Activated effector memory CD4-positive, alpha-beta T cell treated with Interleukin-2 at 50 U/mL for 16 hours (primary cell): ENCODE measurements at regions not wholly inside any gene's neighbourhood (a gene's known extent, or its start where the extent isn't known, plus 50 kb on each side); places are given as distances from the start of the nearest gene placed in this dataset.

Experiments
- DNase-seq: peaks from one replicate; pipeline ENCODE4 v3.0.0-alpha.2; 2020

- DNase-seq = no peak
These were observed 383.6 kb downstream of the GLRX3 start for GRCh38 chr10:130519791-130520190.

GRCh38 chr10:130531312-130531711, 395.1 kb downstream of the GLRX3 start:
- DNase-seq = no peak

DNA sequence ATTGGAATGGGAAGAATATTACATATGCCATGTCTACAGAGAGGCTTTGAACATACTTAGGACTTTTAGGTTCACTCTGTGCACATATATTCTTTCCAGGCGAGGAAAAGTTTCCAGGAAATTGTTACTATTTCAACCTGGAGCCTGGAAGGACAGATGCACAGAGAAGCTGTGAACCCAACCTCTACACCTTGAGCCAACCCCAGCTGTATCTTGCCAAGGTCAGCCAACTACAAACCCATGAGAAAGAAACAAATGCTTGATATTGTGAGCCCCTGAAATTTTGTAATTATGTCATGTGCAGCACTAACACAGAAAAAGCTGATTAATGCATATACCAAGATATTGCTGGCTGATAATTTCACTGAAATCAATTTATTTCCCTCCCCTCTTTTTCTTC, 404.9 kb downstream of the GLRX3 start:
- DNase-seq = no peak

- DNase-seq = no peak
These were observed 406.6 kb downstream of the GLRX3 start for GRCh38 chr10:130542761-130543160.

DNA sequence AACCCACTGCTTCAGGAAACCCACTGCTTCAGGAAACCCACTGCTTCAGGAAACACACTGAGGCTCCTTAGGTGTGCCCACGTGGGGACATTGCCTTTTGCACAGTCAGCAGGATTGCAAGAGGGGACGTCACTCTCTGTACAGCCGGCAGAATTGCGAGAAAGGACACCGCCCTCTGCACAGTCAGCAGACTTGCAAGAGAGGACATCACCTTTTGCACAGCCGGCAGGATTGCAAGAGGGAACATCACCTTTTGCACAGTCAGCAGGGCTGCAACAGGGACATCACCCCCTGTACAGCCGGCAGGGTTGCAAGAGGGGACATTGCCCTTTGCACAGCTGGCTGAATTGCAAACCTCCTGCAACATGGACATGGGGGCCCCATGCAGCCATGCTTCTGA, 407.6 kb downstream of the GLRX3 start:
- DNase-seq = no peak

GRCh38 chr10:130545122-130545521, 408.9 kb downstream of the GLRX3 start:
- no peak for DNase-seq

- DNase-seq = no peak
These were observed 409.5 kb downstream of the GLRX3 start for GRCh38 chr10:130545697-130546096.

DNA sequence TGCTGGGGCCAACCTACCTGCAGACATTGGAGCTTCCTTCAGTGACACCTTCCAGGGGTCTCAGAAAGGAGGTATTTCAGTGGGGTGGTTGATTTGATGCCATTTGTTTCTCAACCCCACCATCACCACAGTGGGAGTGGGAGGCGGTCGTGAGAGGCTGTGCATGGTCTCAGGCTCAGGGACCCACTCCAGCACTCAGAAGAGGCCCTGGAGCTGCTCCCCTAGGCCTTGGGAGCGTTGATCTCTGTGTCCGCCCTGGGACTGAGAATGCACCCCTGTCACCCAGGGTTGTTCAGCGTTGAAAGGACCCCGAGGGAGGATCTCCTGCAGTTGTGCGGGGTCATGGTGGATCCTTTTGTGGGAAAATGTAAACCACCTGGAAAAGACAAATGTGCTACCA, 410.6 kb downstream of the GLRX3 start:
- DNase-seq = no peak

GRCh38 chr10:130547368-130547767, 411.2 kb downstream of the GLRX3 start:
- no peak for DNase-seq

- DNase-seq = no peak
These were observed 414.9 kb downstream of the GLRX3 start for GRCh38 chr10:130550952-130551674.

GRCh38 chr10:130551676-130552075, 415.5 kb downstream of the GLRX3 start:
- no peak for DNase-seq

DNA sequence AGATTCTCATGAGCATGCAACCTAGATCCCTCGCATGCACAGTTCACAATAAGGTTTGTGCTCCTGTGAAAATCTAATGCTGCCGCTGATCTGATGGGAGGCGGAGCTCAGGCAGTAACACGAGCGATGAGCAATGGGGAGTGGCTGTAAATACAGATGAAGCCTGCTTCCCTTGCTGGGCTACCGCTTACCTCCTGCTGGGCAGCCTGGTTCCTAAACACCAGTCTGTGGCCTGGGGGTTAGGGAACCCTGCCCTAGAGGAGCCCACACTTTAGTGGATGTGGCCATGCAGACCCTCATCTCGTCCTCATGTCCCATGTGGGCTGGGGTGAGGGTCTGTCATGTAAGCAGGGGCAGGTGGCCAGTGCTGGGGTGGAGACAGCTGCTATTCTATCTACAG, 417.6 kb downstream of the GLRX3 start:
- no peak for DNase-seq

- no peak for DNase-seq
These were observed 418.7 kb downstream of the GLRX3 start for GRCh38 chr10:130554701-130555410.

DNA sequence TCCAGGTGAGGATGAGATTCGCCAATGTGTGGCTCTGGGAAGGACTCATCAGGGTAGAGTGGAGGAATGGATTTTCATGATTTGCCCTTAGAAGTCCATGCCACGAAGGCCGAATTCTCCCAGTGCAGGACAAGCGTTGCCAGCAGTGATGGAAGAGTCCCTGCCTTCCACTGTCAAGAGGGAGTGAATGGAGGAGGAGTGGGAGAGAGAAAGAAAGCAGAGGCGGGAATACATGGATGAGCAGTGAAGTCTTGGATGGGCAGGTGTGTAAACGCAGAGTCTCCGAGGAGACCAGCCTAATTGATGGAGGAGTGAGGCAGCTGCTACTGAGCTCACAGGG, 419.2 kb downstream of the GLRX3 start:
- no peak for DNase-seq

DNA sequence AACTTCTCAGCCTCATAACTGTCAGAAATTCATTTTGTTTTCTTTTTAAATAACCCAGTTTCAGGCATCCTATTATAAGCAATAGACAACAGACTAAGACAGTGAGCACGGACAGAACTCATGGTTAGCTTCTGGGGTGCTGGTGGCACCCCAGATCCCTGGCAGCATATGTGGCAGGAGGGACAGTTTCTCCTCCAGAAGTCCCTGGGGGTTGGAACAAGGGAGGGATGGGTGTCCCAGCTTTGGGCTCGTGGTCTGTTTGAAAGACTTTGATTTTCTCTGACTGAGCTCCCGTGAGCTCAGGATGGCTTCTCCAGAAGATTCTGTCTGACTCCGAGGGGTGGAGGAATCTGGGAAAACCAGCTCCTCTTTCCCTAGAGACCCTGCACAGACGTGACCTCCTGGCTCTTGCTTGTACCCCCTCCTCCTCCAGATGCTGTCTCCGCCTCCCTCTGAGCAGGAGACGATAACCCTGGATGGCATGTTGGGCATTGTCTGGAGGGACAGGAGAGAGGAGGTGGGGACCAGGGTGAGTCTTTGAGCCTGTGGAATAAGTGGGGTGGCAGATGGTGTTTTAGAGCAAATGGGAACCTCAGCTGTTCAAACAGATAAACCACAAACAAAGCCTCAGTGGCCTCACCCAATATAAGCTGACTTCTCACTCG, 421.1 kb downstream of the GLRX3 start:
- no peak for DNase-seq

GRCh38 chr10:130558746-130559546, 422.8 kb downstream of the GLRX3 start:
- no peak for DNase-seq

GRCh38 chr10:130559547-130559880, 423.3 kb downstream of the GLRX3 start:
- DNase-seq = no peak

- no peak for DNase-seq
These were observed 423.9 kb downstream of the GLRX3 start for GRCh38 chr10:130560116-130560515.

- no peak for DNase-seq
These were observed 424.4 kb downstream of the GLRX3 start for GRCh38 chr10:130560573-130560972.

DNA sequence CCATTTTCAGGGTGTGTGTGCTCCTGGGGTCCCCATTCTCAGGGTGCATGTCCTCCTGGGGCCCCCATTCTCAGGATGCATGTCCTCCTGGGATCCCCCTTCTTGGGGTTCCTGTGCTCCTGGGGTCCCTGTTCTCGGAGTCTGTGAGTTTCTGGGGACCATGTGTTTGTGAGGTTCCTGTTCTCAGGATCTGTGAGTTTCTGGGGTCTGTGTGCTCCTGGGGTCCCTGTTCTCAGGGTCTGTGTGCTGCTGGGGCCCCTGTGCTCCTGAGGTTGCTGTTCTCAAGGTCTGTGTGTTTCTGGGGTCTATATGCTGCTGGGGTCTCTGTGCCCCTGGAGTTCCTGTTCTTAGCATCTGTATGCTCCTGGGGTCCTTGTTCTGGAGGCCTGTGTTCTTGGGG, 425.5 kb downstream of the GLRX3 start:
- no peak for DNase-seq

- no peak for DNase-seq
These were observed 430.8 kb downstream of the GLRX3 start for GRCh38 chr10:130567011-130567410.

DNA sequence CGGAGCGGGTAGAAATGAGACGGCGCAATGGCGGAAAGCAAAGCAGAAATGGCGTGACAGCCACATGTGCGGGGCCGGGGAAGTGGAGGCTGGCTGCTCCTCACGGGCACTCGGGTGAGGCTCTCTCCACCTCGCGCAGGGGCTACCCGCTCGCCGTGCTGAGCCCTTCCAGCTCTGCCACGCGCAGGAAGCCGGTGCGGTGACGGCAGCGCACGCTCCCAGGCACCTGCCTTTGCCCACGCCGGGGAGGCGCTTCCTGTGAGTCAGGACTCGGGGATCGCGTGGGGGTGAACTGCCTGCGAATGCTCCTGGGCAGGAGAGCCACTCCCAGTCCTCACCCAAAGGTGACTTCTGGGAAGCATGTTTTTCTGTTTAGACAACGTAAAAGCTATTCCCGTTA, 431.2 kb downstream of the GLRX3 start:
- no peak for DNase-seq

- no peak for DNase-seq
These were observed 432.1 kb downstream of the GLRX3 start for GRCh38 chr10:130568246-130568645.

- DNase-seq = no peak
These were observed 433.9 kb downstream of the GLRX3 start for GRCh38 chr10:130570074-130570473.
